Upper lobe of left lung (tissue), 6 donors: ENCODE measurements at regions not wholly inside any gene's neighbourhood (a gene's known extent, or its start where the extent isn't known, plus 50 kb on each side); places are given as distances from the start of the nearest gene placed in this dataset.

Experiments
- ATAC-seq, 2 donors: fragments of 200-7000 bp; cut with Tn5 transposase; one replicate each; pipeline ENCODE4 v1.9.1; 2022; ENCODE audit warnings: mild to moderate bottlenecking in 2 of 2, moderate library complexity in 2 of 2; ENCODE audit not compliant: low FRiP score in 2 of 2
- DNase-seq, 2 donors: peaks; one replicate each; pipeline ENCODE4 v3.0.0-alpha.2; 2019 to 2020
- H3K27ac ChIP-seq, 4 donors: fragments of 200-600 bp; sonication (generic); one replicate each; pipeline ENCODE4 v1.5.1; 2016 to 2019
- H3K27me3 ChIP-seq, 4 donors: fragments of 200-600 bp; sonication (generic); one replicate each; pipeline ENCODE4 v1.5.1; 2017 to 2019
- H3K36me3 ChIP-seq, 4 donors: fragments of 200-600 bp; sonication (generic); one replicate each; pipeline ENCODE4 v1.5.1; 2016 to 2019
- H3K4me1 ChIP-seq, 4 donors: fragments of 200-600 bp; sonication (generic); one replicate each; pipeline ENCODE4 v1.5.1; 2018 to 2019
- H3K4me3 ChIP-seq, 4 donors: fragments of 200-600 bp; sonication (generic); one replicate each; pipeline ENCODE4 v1.5.1; 2017 to 2019; ENCODE audit warnings: mild to moderate bottlenecking in 2 of 4, moderate library complexity in 1 of 4
- H3K9me3 ChIP-seq, 4 donors: fragments of 200-600 bp; sonication (generic); one replicate each; pipeline ENCODE4 v1.5.1; 2018 to 2019
- EP300 ChIP-seq, 4 donors: sonication (generic); formaldehyde crosslinking; IDR thresholded peaks; one replicate each; pipeline ENCODE4 v1.5.1; 2017; ENCODE audit warnings: antibody characterized with exemption in 4 of 4, control low read depth in 2 of 4
- POLR2A ChIP-seq, 4 donors: fragments of 450-650 bp; IDR thresholded peaks; one replicate each; pipeline ENCODE4 v1.5.1; 2016 to 2017; ENCODE audit warnings: antibody characterized with exemption in 4 of 4, mild to moderate bottlenecking in 2 of 4
- POLR2AphosphoS5 ChIP-seq, 2 donors: sonication (generic); formaldehyde crosslinking; IDR thresholded peaks; one replicate each; pipeline ENCODE4 v1.5.1; 2017; ENCODE audit warnings: antibody characterized with exemption in 2 of 2
- WGBS, 2 donors: methylation state at CpG; one replicate each; pipeline ENCODE4 v1.1.5; 2017 to 2018; 5-methylcytosine and 5-hydroxymethylcytosine counted together
- TF ChIP-seq, protein P1 (sequence below), 6 experiments: fragments of 450-650 bp in 4 of 6; fragments of 200-600 bp in 2 of 6; sonication (generic) in 2 of 6; IDR thresholded peaks; one replicate each; pipeline ENCODE4 v1.5.1; 2016 to 2019; ENCODE audit warnings: antibody characterized with exemption in 6 of 6
- donor health status: DM: no; HTN: no; CAD: no; lungs with moderate emphysema.
- donor health status: DM: no; HTN: yes; CAD: no; lungs with severe emphysema.

DNA sequence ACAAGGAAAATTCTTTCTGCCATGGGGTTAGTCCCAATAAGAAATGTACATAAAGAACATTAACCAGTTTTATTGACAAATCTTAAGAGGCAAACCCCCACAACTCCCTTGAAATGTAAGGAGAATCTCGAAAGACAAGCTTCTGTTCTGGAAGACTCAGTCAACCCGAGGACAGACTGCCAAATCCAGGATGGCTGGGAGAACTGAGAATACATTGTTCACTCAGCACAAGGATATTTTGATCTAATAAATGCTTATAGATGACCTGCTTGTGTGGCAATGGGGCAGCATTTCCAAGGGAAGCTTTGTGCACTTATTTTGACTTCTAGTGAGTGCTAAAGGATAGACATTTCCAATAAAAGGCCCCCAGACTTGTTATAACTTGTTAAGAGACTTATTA lies 280.4 kb downstream of the DHX15 start:
- Histone ChIP-seq H3K27ac (no peak overlapping the region), H3K4me3 (no peak overlapping the region), H3K4me1 (no peaks in the 10 kb centered on the region), H3K27me3 (no peaks in the 10 kb centered on the region), H3K9me3 (no peaks in the 10 kb centered on the region), H3K36me3 (no peaks in the 10 kb centered on the region)
- TF ChIP-seq, protein P1, sequence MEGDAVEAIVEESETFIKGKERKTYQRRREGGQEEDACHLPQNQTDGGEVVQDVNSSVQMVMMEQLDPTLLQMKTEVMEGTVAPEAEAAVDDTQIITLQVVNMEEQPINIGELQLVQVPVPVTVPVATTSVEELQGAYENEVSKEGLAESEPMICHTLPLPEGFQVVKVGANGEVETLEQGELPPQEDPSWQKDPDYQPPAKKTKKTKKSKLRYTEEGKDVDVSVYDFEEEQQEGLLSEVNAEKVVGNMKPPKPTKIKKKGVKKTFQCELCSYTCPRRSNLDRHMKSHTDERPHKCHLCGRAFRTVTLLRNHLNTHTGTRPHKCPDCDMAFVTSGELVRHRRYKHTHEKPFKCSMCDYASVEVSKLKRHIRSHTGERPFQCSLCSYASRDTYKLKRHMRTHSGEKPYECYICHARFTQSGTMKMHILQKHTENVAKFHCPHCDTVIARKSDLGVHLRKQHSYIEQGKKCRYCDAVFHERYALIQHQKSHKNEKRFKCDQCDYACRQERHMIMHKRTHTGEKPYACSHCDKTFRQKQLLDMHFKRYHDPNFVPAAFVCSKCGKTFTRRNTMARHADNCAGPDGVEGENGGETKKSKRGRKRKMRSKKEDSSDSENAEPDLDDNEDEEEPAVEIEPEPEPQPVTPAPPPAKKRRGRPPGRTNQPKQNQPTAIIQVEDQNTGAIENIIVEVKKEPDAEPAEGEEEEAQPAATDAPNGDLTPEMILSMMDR (IDR thresholded peaks at IDR 0.05), result no peak
- TF ChIP-seq EP300 (IDR thresholded peaks at IDR 0.05), result no peak
- no peak for TF ChIP-seq POLR2AphosphoS5 (IDR thresholded peaks at IDR 0.05)
- TF ChIP-seq POLR2A (IDR thresholded peaks at IDR 0.05), result no peak
- DNase-seq, result no peak
- 62 to 82% methylated on average over 2 of the region's 2 CpGs for WGBS, 2 donors
- no peak for ATAC-seq

- H3K9me3 ChIP-seq, result no peaks in the 10 kb centered on the region
- no peaks in the 10 kb centered on the region for H3K36me3 ChIP-seq
- WGBS, 2 donors, result 89 to 95% methylated on average over 3 of the region's 3 CpGs
- ATAC-seq (no peak), DNase-seq (no peak)
- no peaks in the 10 kb centered on the region for H3K4me1 ChIP-seq
- TF ChIP-seq, protein P1 (IDR thresholded peaks at IDR 0.05), result no peak
- TF ChIP-seq EP300 (IDR thresholded peaks at IDR 0.05) (no peak), POLR2A (IDR thresholded peaks at IDR 0.05) (no peak), POLR2AphosphoS5 (IDR thresholded peaks at IDR 0.05) (no peak)
- H3K4me3 ChIP-seq, result no peak overlapping the region
- no peaks in the 10 kb centered on the region for H3K27me3 ChIP-seq
- H3K27ac ChIP-seq, result no peak overlapping the region
Observed at GRCh38 chr4:24298911-24299310, 285.4 kb downstream of the DHX15 start.

- TF ChIP-seq POLR2AphosphoS5 (IDR thresholded peaks at IDR 0.05) (no peak), POLR2A (IDR thresholded peaks at IDR 0.05) (no peak), EP300 (IDR thresholded peaks at IDR 0.05) (no peak)
- TF ChIP-seq, protein P1 (IDR thresholded peaks at IDR 0.05), result no peak
- DNase-seq, result no peak
- Histone ChIP-seq H3K27me3 (no peaks in the 10 kb centered on the region), H3K27ac (no peak overlapping the region), H3K4me3 (no peak overlapping the region), H3K36me3 (no peaks in the 10 kb centered on the region), H3K4me1 (no peaks in the 10 kb centered on the region), H3K9me3 (no peaks in the 10 kb centered on the region)
- no peak for ATAC-seq
- 64 to 65% methylated on average over 3 of the region's 3 CpGs for WGBS, 2 donors
Observed at GRCh38 chr4:24287096-24287495, 297.3 kb downstream of the DHX15 start.

GRCh38 chr4:24285759-24286158 lies 298.6 kb downstream of the DHX15 start:
- Histone ChIP-seq H3K27me3 (no peaks in the 10 kb centered on the region), H3K27ac (no peak overlapping the region), H3K9me3 (no peaks in the 10 kb centered on the region), H3K36me3 (no peaks in the 10 kb centered on the region), H3K4me1 (no peaks in the 10 kb centered on the region), H3K4me3 (no peak overlapping the region)
- 69 to 75% methylated on average over 4 of the region's 4 CpGs for WGBS, 2 donors
- ATAC-seq (no peak), DNase-seq (no peak)
- TF ChIP-seq, protein P1 (IDR thresholded peaks at IDR 0.05), result no peak
- no peak for TF ChIP-seq EP300 (IDR thresholded peaks at IDR 0.05)
- no peak for TF ChIP-seq POLR2AphosphoS5 (IDR thresholded peaks at IDR 0.05)
- TF ChIP-seq POLR2A (IDR thresholded peaks at IDR 0.05), result no peak

DNA sequence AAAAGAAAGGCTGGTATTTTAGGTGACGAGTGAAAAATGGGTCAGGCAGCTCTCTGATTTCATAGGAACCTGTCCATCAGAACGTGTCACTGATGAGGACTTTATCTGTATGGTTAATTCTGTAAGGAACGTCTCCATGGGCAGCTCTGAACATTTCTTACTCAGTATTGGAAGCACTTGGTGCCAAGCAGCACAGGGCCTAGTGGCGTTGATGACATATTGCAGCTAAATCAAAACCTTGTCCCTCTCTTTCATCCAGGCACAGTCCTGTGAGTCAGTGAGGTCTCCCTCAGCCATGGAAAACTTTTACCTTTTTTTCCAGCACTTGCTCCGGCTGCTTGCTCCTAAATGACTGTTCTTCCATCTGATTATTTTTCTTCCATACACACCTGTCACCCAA lies 301.9 kb downstream of the DHX15 start:
- WGBS, 2 donors, result 77 to 81% methylated on average over 5 of the region's 5 CpGs
- ATAC-seq (no peak), DNase-seq (no peak)

More for the DNA sequence above, 301.9 kb downstream of the DHX15 start:
- H3K27me3 ChIP-seq, result no peaks in the 10 kb centered on the region
- no peaks in the 10 kb centered on the region for H3K4me1 ChIP-seq
- no peak overlapping the region for H3K27ac ChIP-seq
- H3K9me3 ChIP-seq, result no peaks in the 10 kb centered on the region
- no peak for TF ChIP-seq POLR2AphosphoS5 (IDR thresholded peaks at IDR 0.05)
- TF ChIP-seq EP300 (IDR thresholded peaks at IDR 0.05), result no peak
- TF ChIP-seq, protein P1 (IDR thresholded peaks at IDR 0.05), result no peak
- no peak for TF ChIP-seq POLR2A (IDR thresholded peaks at IDR 0.05)
- H3K36me3 ChIP-seq, result no peaks in the 10 kb centered on the region
- no peak overlapping the region for H3K4me3 ChIP-seq
